GM23338 (cell line): ENCODE measurements at regions not wholly inside any gene's neighbourhood (a gene's known extent, or its start where the extent isn't known, plus 50 kb on each side); places are given as distances from the start of the nearest gene placed in this dataset.

Experiments used
- ATAC-seq: fragments of 200-7000 bp; cut with Tn5 transposase; 3 replicates; pipeline ENCODE4 v1.9.1; 2020
- DNase-seq: peaks from one replicate; pipeline ENCODE4 v3.0.0-alpha.2; 2015; ENCODE audit warnings: low spot score
- H2AFZ ChIP-seq: fragments of 200-600 bp; sonication (generic); 2 replicates; pipeline ENCODE4 v1.8.0; 2016; ENCODE audit warnings: antibody characterized with exemption, mild to moderate bottlenecking, moderate library complexity
- H3F3A ChIP-seq: fragments of 200-600 bp; sonication (generic); replicated peaks from 2 replicates; pipeline ENCODE4 v1.8.0; 2017; ENCODE audit warnings: antibody characterized with exemption, mixed run types, low read depth
- H3K27ac ChIP-seq: fragments of 200-600 bp; sonication (generic); 2 replicates; pipeline ENCODE4 v1.6.1; 2016; ENCODE audit warnings: low read depth
- H3K27me3 ChIP-seq: fragments of 200-600 bp; sonication (generic); 2 replicates; pipeline ENCODE4 v1.8.0; 2016; ENCODE audit warnings: mild to moderate bottlenecking, mixed run types, moderate library complexity; ENCODE audit not compliant: insufficient read depth
- H3K36me3 ChIP-seq: fragments of 200-600 bp; sonication (generic); 2 replicates; pipeline ENCODE4 v1.8.0; 2016; ENCODE audit warnings: mild to moderate bottlenecking; ENCODE audit not compliant: insufficient read depth
- H3K4me1 ChIP-seq: fragments of 200-600 bp; sonication (generic); 2 replicates; pipeline ENCODE4 v1.8.0; 2016; ENCODE audit warnings: mild to moderate bottlenecking, moderate library complexity; ENCODE audit not compliant: insufficient read depth
- H3K4me2 ChIP-seq: fragments of 200-600 bp; sonication (generic); 2 replicates; pipeline ENCODE4 v1.7.1; 2017; ENCODE audit warnings: mixed run types
- H3K4me3 ChIP-seq: fragments of 200-600 bp; sonication (generic); 2 replicates; pipeline ENCODE4 v1.6.1; 2016; ENCODE audit warnings: mixed run types
- H3K79me2 ChIP-seq: fragments of 200-600 bp; sonication (generic); replicated peaks from 2 replicates; pipeline ENCODE4 v1.8.0; 2017; ENCODE audit warnings: mild to moderate bottlenecking; ENCODE audit not compliant: insufficient read depth
- H3K9me2 ChIP-seq: fragments of 200-600 bp; sonication (generic); 2 replicates; pipeline ENCODE4 v1.8.0; 2017; ENCODE audit not compliant: insufficient read depth
- H4K20me1 ChIP-seq: fragments of 200-600 bp; sonication (generic); replicated peaks from 2 replicates; pipeline ENCODE4 v1.8.0; 2017; ENCODE audit warnings: mild to moderate bottlenecking; ENCODE audit not compliant: insufficient read depth
- H3K27ac Mint-ChIP-seq: 2 replicates; pipeline ENCODE4 v1.8.0; 2020; ENCODE audit warnings: inconsistent platforms, mild to moderate bottlenecking, moderate library complexity, mixed read lengths
- H3K27me3 Mint-ChIP-seq: 3 replicates; pipeline ENCODE4 v1.8.0; 2022; ENCODE audit warnings: low read depth, mild to moderate bottlenecking, moderate library complexity, mixed read lengths, inconsistent platforms; ENCODE audit not compliant: insufficient read depth, poor library complexity
- H3K36me3 Mint-ChIP-seq: 3 replicates; pipeline ENCODE4 v1.8.0; 2021; ENCODE audit warnings: low read depth, mild to moderate bottlenecking, inconsistent platforms, moderate library complexity, mixed read lengths
- H3K4me1 Mint-ChIP-seq: 3 replicates; pipeline ENCODE4 v1.8.0; 2020; ENCODE audit warnings: mild to moderate bottlenecking, inconsistent platforms, mixed read lengths
- H3K4me3 Mint-ChIP-seq: 3 replicates; pipeline ENCODE4 v1.8.0; 2021; ENCODE audit warnings: moderate library complexity, mild to moderate bottlenecking, inconsistent platforms, mixed read lengths
- H3K9me3 Mint-ChIP-seq: 3 replicates; pipeline ENCODE4 v1.8.0; 2020; ENCODE audit warnings: moderate library complexity, mild to moderate bottlenecking, inconsistent platforms, mixed read lengths
- CREB1 ChIP-seq: fragments of 250-450 bp; sonication (Bioruptor Pico); IDR thresholded peaks from 2 replicates; pipeline ENCODE4 v1.5.0; 2020; ENCODE audit warnings: low read depth, mild to moderate bottlenecking, moderate library complexity
- EZH2 ChIP-seq: fragments of 200-600 bp; sonication (generic); IDR thresholded peaks from one replicate; pipeline ENCODE4 v1.8.0; 2017; ENCODE audit warnings: antibody characterized with exemption, mild to moderate bottlenecking, low read depth; ENCODE audit not compliant: unreplicated experiment
- EZH2phosphoT487 ChIP-seq: fragments of 200-600 bp; sonication (generic); IDR thresholded peaks from one replicate; pipeline ENCODE4 v1.8.1; 2018; ENCODE audit warnings: antibody characterized with exemption; ENCODE audit not compliant: unreplicated experiment
- JUNB ChIP-seq: IDR thresholded peaks from one replicate; pipeline ENCODE4 v1.6.1; 2016; ENCODE audit warnings: antibody characterized with exemption; ENCODE audit not compliant: unreplicated experiment
- NANOG ChIP-seq: IDR thresholded peaks from 2 replicates; pipeline ENCODE4 v1.6.1; 2016; ENCODE audit warnings: antibody characterized with exemption, borderline replicate concordance
- POLR2AphosphoS5 ChIP-seq: IDR thresholded peaks from 2 replicates; pipeline ENCODE4 v1.6.1; 2016; ENCODE audit warnings: antibody characterized with exemption, low read depth
- STAT1 ChIP-seq: IDR thresholded peaks from one replicate; pipeline ENCODE4 v1.6.1; 2016; ENCODE audit warnings: antibody characterized with exemption; ENCODE audit not compliant: unreplicated experiment
- ZNF114 ChIP-seq: fragments of 250-450 bp; sonication (Bioruptor Pico); IDR thresholded peaks from 2 replicates; pipeline ENCODE4 v1.5.0; 2020; ENCODE audit warnings: mild to moderate bottlenecking, moderate library complexity
- ZNF331 ChIP-seq: fragments of 250-450 bp; sonication (Bioruptor Pico); IDR thresholded peaks from 2 replicates; pipeline ENCODE4 v1.5.0; 2020; ENCODE audit warnings: low read depth, mild to moderate bottlenecking, moderate library complexity
- TF ChIP-seq, protein P1 (sequence below): IDR thresholded peaks from one replicate; pipeline ENCODE4 v1.6.1; 2018; ENCODE audit warnings: antibody characterized with exemption; ENCODE audit not compliant: unreplicated experiment
- TF ChIP-seq, protein P2 (sequence below): fragments of 250-450 bp; sonication (Bioruptor Pico); IDR thresholded peaks from 2 replicates; pipeline ENCODE4 v1.5.0; 2020; ENCODE audit warnings: mild to moderate bottlenecking, moderate library complexity
- TF ChIP-seq, protein P3 (sequence below), 2 experiments: fragments of 200-600 bp in 1 of 2; sonication (generic) in 1 of 2; conservative IDR thresholded peaks; 2 replicates each; pipeline versions ENCODE4 v1.5.1 to v1.6.1; 2016 to 2017; ENCODE audit warnings: antibody characterized with exemption in 2 of 2, low read depth in 2 of 2, mild to moderate bottlenecking in 2 of 2, moderate library complexity in 1 of 2
- TF ChIP-seq, protein P4 (sequence below): IDR thresholded peaks from 2 replicates; pipeline ENCODE4 v1.6.1; 2016; ENCODE audit warnings: antibody characterized with exemption

DNA sequence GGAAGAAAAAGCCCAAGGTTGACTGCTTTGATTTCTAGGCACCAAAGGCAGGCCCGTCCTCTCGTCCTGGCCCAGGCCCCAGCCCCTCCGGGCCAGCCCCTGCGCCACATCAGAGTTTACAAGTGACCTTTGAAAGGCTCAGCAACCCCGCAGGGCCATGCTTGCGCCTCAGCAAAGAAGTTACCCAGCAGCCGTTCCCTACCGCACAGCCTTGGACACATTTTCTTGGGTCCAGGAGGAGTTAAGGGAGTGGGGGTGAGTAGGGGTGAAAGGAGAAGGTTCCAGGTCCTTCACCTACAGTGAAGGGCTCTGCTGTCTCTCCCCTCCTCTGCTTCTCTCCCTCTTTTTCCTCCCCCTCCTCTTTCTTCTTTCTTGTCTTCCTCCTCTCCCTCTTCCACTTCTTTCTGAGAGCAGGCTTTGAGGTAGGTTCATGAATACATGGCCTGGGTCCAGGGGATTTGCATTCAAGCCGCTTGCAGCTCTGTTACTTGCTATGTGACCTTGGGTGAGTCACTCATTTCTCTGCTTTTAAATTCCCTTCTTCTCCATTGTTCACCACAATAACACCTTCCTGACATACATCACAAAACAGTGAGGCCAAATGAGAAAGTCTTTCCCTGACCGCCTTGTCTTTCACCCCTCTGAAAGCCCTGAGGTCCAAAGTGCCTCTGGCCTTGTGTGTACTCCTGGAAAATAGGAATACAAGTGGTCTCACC lies 223.3 kb upstream of the TPRG1 start:
- TF ChIP-seq, protein P1, sequence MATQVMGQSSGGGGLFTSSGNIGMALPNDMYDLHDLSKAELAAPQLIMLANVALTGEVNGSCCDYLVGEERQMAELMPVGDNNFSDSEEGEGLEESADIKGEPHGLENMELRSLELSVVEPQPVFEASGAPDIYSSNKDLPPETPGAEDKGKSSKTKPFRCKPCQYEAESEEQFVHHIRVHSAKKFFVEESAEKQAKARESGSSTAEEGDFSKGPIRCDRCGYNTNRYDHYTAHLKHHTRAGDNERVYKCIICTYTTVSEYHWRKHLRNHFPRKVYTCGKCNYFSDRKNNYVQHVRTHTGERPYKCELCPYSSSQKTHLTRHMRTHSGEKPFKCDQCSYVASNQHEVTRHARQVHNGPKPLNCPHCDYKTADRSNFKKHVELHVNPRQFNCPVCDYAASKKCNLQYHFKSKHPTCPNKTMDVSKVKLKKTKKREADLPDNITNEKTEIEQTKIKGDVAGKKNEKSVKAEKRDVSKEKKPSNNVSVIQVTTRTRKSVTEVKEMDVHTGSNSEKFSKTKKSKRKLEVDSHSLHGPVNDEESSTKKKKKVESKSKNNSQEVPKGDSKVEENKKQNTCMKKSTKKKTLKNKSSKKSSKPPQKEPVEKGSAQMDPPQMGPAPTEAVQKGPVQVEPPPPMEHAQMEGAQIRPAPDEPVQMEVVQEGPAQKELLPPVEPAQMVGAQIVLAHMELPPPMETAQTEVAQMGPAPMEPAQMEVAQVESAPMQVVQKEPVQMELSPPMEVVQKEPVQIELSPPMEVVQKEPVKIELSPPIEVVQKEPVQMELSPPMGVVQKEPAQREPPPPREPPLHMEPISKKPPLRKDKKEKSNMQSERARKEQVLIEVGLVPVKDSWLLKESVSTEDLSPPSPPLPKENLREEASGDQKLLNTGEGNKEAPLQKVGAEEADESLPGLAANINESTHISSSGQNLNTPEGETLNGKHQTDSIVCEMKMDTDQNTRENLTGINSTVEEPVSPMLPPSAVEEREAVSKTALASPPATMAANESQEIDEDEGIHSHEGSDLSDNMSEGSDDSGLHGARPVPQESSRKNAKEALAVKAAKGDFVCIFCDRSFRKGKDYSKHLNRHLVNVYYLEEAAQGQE = no peak
- TF ChIP-seq NANOG (no peak), ZNF114 (CRISPR knock-in tag) (no peak), CREB1 (no peak), STAT1 (no peak), POLR2AphosphoS5 (no peak), ZNF331 (CRISPR knock-in tag) (no peak), EZH2 (no peak), EZH2phosphoT487 (no peak), JUNB (no peak)
- TF ChIP-seq, protein P2, sequence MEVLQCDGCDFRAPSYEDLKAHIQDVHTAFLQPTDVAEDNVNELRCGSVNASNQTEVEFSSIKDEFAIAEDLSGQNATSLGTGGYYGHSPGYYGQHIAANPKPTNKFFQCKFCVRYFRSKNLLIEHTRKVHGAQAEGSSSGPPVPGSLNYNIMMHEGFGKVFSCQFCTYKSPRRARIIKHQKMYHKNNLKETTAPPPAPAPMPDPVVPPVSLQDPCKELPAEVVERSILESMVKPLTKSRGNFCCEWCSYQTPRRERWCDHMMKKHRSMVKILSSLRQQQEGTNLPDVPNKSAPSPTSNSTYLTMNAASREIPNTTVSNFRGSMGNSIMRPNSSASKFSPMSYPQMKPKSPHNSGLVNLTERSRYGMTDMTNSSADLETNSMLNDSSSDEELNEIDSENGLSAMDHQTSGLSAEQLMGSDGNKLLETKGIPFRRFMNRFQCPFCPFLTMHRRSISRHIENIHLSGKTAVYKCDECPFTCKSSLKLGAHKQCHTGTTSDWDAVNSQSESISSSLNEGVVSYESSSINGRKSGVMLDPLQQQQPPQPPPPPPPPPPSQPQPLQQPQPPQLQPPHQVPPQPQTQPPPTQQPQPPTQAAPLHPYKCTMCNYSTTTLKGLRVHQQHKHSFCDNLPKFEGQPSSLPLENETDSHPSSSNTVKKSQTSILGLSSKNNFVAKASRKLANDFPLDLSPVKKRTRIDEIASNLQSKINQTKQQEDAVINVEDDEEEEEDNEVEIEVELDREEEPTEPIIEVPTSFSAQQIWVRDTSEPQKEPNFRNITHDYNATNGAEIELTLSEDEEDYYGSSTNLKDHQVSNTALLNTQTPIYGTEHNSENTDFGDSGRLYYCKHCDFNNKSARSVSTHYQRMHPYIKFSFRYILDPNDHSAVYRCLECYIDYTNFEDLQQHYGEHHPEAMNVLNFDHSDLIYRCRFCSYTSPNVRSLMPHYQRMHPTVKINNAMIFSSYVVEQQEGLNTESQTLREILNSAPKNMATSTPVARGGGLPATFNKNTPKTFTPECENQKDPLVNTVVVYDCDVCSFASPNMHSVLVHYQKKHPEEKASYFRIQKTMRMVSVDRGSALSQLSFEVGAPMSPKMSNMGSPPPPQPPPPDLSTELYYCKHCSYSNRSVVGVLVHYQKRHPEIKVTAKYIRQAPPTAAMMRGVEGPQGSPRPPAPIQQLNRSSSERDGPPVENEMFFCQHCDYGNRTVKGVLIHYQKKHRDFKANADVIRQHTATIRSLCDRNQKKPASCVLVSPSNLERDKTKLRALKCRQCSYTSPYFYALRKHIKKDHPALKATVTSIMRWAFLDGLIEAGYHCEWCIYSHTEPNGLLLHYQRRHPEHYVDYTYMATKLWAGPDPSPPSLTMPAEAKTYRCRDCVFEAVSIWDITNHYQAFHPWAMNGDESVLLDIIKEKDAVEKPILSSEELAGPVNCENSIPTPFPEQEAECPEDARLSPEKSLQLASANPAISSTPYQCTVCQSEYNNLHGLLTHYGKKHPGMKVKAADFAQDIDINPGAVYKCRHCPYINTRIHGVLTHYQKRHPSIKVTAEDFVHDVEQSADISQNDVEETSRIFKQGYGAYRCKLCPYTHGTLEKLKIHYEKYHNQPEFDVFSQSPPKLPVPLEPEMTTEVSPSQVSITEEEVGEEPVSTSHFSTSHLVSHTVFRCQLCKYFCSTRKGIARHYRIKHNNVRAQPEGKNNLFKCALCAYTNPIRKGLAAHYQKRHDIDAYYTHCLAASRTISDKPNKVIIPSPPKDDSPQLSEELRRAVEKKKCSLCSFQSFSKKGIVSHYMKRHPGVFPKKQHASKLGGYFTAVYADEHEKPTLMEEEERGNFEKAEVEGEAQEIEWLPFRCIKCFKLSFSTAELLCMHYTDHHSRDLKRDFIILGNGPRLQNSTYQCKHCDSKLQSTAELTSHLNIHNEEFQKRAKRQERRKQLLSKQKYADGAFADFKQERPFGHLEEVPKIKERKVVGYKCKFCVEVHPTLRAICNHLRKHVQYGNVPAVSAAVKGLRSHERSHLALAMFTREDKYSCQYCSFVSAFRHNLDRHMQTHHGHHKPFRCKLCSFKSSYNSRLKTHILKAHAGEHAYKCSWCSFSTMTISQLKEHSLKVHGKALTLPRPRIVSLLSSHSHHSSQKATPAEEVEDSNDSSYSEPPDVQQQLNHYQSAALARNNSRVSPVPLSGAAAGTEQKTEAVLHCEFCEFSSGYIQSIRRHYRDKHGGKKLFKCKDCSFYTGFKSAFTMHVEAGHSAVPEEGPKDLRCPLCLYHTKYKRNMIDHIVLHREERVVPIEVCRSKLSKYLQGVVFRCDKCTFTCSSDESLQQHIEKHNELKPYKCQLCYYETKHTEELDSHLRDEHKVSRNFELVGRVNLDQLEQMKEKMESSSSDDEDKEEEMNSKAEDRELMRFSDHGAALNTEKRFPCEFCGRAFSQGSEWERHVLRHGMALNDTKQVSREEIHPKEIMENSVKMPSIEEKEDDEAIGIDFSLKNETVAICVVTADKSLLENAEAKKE (CRISPR knock-in tag) = no peak
- TF ChIP-seq, protein P3, sequence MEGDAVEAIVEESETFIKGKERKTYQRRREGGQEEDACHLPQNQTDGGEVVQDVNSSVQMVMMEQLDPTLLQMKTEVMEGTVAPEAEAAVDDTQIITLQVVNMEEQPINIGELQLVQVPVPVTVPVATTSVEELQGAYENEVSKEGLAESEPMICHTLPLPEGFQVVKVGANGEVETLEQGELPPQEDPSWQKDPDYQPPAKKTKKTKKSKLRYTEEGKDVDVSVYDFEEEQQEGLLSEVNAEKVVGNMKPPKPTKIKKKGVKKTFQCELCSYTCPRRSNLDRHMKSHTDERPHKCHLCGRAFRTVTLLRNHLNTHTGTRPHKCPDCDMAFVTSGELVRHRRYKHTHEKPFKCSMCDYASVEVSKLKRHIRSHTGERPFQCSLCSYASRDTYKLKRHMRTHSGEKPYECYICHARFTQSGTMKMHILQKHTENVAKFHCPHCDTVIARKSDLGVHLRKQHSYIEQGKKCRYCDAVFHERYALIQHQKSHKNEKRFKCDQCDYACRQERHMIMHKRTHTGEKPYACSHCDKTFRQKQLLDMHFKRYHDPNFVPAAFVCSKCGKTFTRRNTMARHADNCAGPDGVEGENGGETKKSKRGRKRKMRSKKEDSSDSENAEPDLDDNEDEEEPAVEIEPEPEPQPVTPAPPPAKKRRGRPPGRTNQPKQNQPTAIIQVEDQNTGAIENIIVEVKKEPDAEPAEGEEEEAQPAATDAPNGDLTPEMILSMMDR (conservative IDR thresholded peaks at IDR 0.05; ENCODE audit: low read depth in 2 of 2) = no peak
- TF ChIP-seq, protein P4, sequence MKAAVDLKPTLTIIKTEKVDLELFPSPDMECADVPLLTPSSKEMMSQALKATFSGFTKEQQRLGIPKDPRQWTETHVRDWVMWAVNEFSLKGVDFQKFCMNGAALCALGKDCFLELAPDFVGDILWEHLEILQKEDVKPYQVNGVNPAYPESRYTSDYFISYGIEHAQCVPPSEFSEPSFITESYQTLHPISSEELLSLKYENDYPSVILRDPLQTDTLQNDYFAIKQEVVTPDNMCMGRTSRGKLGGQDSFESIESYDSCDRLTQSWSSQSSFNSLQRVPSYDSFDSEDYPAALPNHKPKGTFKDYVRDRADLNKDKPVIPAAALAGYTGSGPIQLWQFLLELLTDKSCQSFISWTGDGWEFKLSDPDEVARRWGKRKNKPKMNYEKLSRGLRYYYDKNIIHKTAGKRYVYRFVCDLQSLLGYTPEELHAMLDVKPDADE = no peak
- peak overlapping the region; percentile 72 for H3K4me3 ChIP-seq
- no peaks in the 10 kb centered on the region for H4K20me1 ChIP-seq
- H2AFZ ChIP-seq = peak overlapping the region; percentile 78
- H3K27ac ChIP-seq = peak overlapping the region; percentile 98
- peaks cover 5% of the 10 kb centered on the region for H3K27me3 Mint-ChIP-seq
- H3K36me3 Mint-ChIP-seq = peaks cover 2% of the 10 kb centered on the region; the same call in 1 of the 3 replicates
- peak overlapping the region; percentile 81 for H3K4me3 Mint-ChIP-seq
- no peaks in the 10 kb centered on the region for H3K9me3 Mint-ChIP-seq
- no peaks in the 10 kb centered on the region; the same call in 1 of the 2 replicates for H3K9me2 ChIP-seq
- no peaks in the 10 kb centered on the region for H3K36me3 ChIP-seq
- H3F3A ChIP-seq = no peaks in the 10 kb centered on the region
- H3K27ac Mint-ChIP-seq = peak overlapping the region; percentile 88
- H3K79me2 ChIP-seq = no peaks in the 10 kb centered on the region
- H3K4me1 ChIP-seq = peaks cover 14% of the 10 kb centered on the region
- H3K27me3 ChIP-seq = no peaks in the 10 kb centered on the region
- DNase-seq (peak; percentile 63), ATAC-seq (peak; percentile 68)
- H3K4me2 ChIP-seq = peak overlapping the region; percentile 77
- peaks cover 19% of the 10 kb centered on the region for H3K4me1 Mint-ChIP-seq
